Adrenal gland (tissue), 5 donors: ENCODE measurements at regions not wholly inside any gene's neighbourhood (a gene's known extent, or its start where the extent isn't known, plus 50 kb on each side); places are given as distances from the start of the nearest gene placed in this dataset.

Experiments
- CTCF ChIP-seq, 6 experiments: fragments of 450-650 bp in 4 of 6; fragments of 200-600 bp in 2 of 6; sonication (generic) in 1 of 6; IDR thresholded peaks; 1 replicate in 5 of 6; 2 replicates in 1 of 6; pipeline versions ENCODE4 v1.5.1 to v1.8.0; 2016 to 2021; ENCODE audit warnings: antibody characterized with exemption in 6 of 6, mild to moderate bottlenecking in 2 of 6, moderate library complexity in 1 of 6
- POLR2A ChIP-seq, 2 donors: fragments of 450-650 bp; IDR thresholded peaks; one replicate each; pipeline ENCODE4 v1.6.1; 2017; ENCODE audit warnings: antibody characterized with exemption in 2 of 2, mild to moderate bottlenecking in 2 of 2, moderate library complexity in 1 of 2
- donor health status: DM: no; HTN: no; CAD: no.

GRCh38 chr20:16898433-16898832 is 150.3 kb downstream of the OTOR start:
- TF ChIP-seq CTCF (IDR thresholded peaks at IDR 0.05) (no peak), POLR2A (IDR thresholded peaks at IDR 0.05) (no peak)
